Body of pancreas (tissue), 4 donors: ENCODE measurements at regions not wholly inside any gene's neighbourhood (a gene's known extent, or its start where the extent isn't known, plus 50 kb on each side); places are given as distances from the start of the nearest gene placed in this dataset.
"Not testable (repeated sequence)": the region's sequence is repeated elsewhere in the genome, so short reads cannot be mapped to it uniquely, and the experiment has no call there.

Experiments
- POLR2A ChIP-seq, 3 donors: fragments of 450-650 bp; IDR thresholded peaks; one replicate each; pipeline ENCODE4 v1.6.1; 2016; ENCODE audit warnings: antibody characterized with exemption in 3 of 3, mild to moderate bottlenecking in 2 of 3
- TF ChIP-seq, protein P1 (sequence below), 7 experiments: fragments of 450-650 bp in 4 of 7; fragments of 200-600 bp in 3 of 7; sonication (generic) in 3 of 7; IDR thresholded peaks; one replicate each; pipeline ENCODE4 v1.5.1; 2016 to 2019; ENCODE audit warnings: antibody characterized with exemption in 7 of 7

DNA sequence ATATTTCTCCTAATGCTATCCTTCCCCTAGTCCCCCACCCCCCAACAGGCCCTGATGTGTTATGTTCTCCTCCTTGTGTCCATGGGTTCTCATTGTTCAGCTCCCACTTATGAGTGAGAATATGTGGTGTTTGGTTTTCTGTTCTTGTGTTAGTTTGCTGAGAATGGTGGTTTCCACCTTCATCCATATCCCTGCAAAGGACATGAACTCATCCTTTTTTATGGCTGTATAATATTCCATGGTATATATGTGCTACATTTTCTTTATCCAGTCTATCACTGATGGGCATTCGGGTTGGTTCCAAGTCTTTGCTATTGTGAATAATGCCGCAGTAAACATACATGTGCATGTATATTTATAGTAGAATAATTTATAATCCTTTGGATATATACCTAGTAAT, 62.4 kb upstream of the KLF14 start:
- TF ChIP-seq, protein P1, sequence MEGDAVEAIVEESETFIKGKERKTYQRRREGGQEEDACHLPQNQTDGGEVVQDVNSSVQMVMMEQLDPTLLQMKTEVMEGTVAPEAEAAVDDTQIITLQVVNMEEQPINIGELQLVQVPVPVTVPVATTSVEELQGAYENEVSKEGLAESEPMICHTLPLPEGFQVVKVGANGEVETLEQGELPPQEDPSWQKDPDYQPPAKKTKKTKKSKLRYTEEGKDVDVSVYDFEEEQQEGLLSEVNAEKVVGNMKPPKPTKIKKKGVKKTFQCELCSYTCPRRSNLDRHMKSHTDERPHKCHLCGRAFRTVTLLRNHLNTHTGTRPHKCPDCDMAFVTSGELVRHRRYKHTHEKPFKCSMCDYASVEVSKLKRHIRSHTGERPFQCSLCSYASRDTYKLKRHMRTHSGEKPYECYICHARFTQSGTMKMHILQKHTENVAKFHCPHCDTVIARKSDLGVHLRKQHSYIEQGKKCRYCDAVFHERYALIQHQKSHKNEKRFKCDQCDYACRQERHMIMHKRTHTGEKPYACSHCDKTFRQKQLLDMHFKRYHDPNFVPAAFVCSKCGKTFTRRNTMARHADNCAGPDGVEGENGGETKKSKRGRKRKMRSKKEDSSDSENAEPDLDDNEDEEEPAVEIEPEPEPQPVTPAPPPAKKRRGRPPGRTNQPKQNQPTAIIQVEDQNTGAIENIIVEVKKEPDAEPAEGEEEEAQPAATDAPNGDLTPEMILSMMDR (IDR thresholded peaks at IDR 0.05) = not testable (repeated sequence)
- TF ChIP-seq POLR2A (IDR thresholded peaks at IDR 0.05) = not testable (repeated sequence)
